ENCODE measurements at regions not wholly inside any gene's neighbourhood (a gene's known extent, or its start where the extent isn't known, plus 50 kb on each side); places are given as distances from the start of the nearest gene placed in this dataset.

DNA sequence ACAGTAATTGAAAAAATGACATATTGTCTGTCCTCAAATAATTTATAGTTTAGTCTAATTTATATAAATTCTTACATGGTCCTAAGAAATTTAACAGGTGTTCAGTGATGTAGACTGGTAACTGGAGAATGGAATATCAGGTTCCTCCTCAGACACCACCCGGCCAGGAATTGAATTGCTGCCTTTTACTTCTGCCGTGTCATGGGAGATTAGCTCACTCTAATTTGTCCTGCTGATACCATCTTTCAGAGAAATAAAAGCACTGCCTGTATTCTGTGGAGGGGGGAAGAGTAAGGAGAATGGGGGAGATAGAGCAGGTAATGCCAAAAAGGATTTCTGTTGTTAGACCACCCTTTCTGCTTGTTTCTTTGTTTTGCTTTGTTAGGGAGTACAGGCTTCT lies 125.2 kb upstream of the KLHL4 start (continued):
- TF ChIP-seq PKNOX1 (IDR thresholded peaks at IDR 0.05) (no peak), JUND (IDR thresholded peaks at IDR 0.05; ENCODE audit: low read depth, low read length) (no peak), CREM (IDR thresholded peaks at IDR 0.05; ENCODE audit: low read depth) (no peak), SMC3 (IDR thresholded peaks at IDR 0.05; ENCODE audit: borderline replicate concordance, low read length) (no peak)

GRCh38 chrX:87397103-87397886 lies 120.3 kb upstream of the KLHL4 start:
- no peak overlapping the region for H3K4me2 ChIP-seq (ENCODE audit: control insufficient read depth, insufficient read depth)
- POLR2A ChIA-PET: no interaction called here
- in situ Hi-C loops (cut with MboI): no loop called here
- TF ChIP-seq MXI1 (IDR thresholded peaks at IDR 0.05; ENCODE audit: low read depth, low read length) (no peak), REST (IDR thresholded peaks at IDR 0.05; ENCODE audit: low read depth, low read length) (no peak), ZBTB4 (CRISPR knock-in tag; IDR thresholded peaks at IDR 0.05) (no peak), TCF12 (IDR thresholded peaks at IDR 0.05; ENCODE audit: low read depth, low read length) (no peak), FOXK2 (IDR thresholded peaks at IDR 0.05) (no peak), JUND (IDR thresholded peaks at IDR 0.05; ENCODE audit: low read depth, low read length) (no peak)
- TF ChIP-seq, protein P1, sequence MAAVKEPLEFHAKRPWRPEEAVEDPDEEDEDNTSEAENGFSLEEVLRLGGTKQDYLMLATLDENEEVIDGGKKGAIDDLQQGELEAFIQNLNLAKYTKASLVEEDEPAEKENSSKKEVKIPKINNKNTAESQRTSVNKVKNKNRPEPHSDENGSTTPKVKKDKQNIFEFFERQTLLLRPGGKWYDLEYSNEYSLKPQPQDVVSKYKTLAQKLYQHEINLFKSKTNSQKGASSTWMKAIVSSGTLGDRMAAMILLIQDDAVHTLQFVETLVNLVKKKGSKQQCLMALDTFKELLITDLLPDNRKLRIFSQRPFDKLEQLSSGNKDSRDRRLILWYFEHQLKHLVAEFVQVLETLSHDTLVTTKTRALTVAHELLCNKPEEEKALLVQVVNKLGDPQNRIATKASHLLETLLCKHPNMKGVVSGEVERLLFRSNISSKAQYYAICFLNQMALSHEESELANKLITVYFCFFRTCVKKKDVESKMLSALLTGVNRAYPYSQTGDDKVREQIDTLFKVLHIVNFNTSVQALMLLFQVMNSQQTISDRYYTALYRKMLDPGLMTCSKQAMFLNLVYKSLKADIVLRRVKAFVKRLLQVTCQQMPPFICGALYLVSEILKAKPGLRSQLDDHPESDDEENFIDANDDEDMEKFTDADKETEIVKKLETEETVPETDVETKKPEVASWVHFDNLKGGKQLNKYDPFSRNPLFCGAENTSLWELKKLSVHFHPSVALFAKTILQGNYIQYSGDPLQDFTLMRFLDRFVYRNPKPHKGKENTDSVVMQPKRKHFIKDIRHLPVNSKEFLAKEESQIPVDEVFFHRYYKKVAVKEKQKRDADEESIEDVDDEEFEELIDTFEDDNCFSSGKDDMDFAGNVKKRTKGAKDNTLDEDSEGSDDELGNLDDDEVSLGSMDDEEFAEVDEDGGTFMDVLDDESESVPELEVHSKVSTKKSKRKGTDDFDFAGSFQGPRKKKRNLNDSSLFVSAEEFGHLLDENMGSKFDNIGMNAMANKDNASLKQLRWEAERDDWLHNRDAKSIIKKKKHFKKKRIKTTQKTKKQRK (IDR thresholded peaks at IDR 0.05; ENCODE audit: low read depth, low read length): no peak

More at GRCh38 chrX:87397103-87397886, 120.3 kb upstream of the KLHL4 start:
- DNase-seq (ENCODE audit: low read depth, low spot score): no peak
- WGBS (ENCODE audit: insufficient coverage, insufficient replicate concordance, low lambda C conversion rate, missing lambda C conversion rate): 0% methylated on average over 2 of the region's 2 CpGs
- no peak overlapping the region for H2AFZ ChIP-seq (ENCODE audit: control insufficient read depth, low read depth, low read length)
- H3K4me3 ChIP-seq: no peak overlapping the region
- ATAC-seq: no peak
- no peaks in the 10 kb centered on the region for H3K9me3 ChIP-seq (replicated peaks; ENCODE audit: control insufficient read depth, insufficient read depth, low read length)
- no peak for FAIRE-seq
- SMC1A ChIA-PET (ENCODE audit: uncharacterized antibody, unreplicated experiment): interaction anchor here (1.4 kb wide), 1 partner anchor 10 kb away, joined by 3 read pairs; no protein-coding TSS in a partner anchor
- CTCF ChIA-PET: no interaction called here
- H3K9ac ChIP-seq (ENCODE audit: control insufficient read depth, insufficient read depth, low read length): no peak overlapping the region
- no peaks in the 10 kb centered on the region for H3K4me1 ChIP-seq (ENCODE audit: control insufficient read depth, insufficient read depth, low read length)
- no peaks in the 10 kb centered on the region for H3K36me3 ChIP-seq (ENCODE audit: control insufficient read depth in 2 of 2, insufficient read depth in 2 of 2, low read length in 1 of 2)
- RAD21 ChIA-PET (ENCODE audit: unreplicated experiment): no interaction called here
- no peaks in the 10 kb centered on the region for H3K79me2 ChIP-seq (ENCODE audit: control insufficient read depth, insufficient read depth, low read length)
- no peak overlapping the region for H3K27ac ChIP-seq (ENCODE audit: control insufficient read depth, insufficient read depth)
- intact Hi-C loops (cut with micrococcal nuclease; ENCODE audit: unreplicated experiment): no loop called here
- H4K20me1 ChIP-seq (ENCODE audit: control insufficient read depth, insufficient read depth): no peaks in the 10 kb centered on the region
- BruUV-seq (replicated peaks): no TSS peak
- H3K27me3 ChIP-seq (replicated peaks in 1 of 2; ENCODE audit: control insufficient read depth in 2 of 2, insufficient read depth in 2 of 2, low read length in 1 of 2): no peaks in the 10 kb centered on the region

Data from GM12878 (cell line).